ENCODE measurements at regions not wholly inside any gene's neighbourhood (a gene's known extent, or its start where the extent isn't known, plus 50 kb on each side); places are given as distances from the start of the nearest gene placed in this dataset.
"Not testable (repeated sequence)": the region's sequence is repeated elsewhere in the genome, so short reads cannot be mapped to it uniquely, and the experiment has no call there.

- no peak for DNase-seq (ENCODE audit: extremely low spot score)
- CTCF ChIA-PET, result interaction anchor here (1.4 kb wide), 1 partner anchor 15 kb away, joined by 4 read pairs; no protein-coding TSS in a partner anchor
- POLR2A ChIA-PET, result no interaction called here
- TF ChIP-seq, protein P1, sequence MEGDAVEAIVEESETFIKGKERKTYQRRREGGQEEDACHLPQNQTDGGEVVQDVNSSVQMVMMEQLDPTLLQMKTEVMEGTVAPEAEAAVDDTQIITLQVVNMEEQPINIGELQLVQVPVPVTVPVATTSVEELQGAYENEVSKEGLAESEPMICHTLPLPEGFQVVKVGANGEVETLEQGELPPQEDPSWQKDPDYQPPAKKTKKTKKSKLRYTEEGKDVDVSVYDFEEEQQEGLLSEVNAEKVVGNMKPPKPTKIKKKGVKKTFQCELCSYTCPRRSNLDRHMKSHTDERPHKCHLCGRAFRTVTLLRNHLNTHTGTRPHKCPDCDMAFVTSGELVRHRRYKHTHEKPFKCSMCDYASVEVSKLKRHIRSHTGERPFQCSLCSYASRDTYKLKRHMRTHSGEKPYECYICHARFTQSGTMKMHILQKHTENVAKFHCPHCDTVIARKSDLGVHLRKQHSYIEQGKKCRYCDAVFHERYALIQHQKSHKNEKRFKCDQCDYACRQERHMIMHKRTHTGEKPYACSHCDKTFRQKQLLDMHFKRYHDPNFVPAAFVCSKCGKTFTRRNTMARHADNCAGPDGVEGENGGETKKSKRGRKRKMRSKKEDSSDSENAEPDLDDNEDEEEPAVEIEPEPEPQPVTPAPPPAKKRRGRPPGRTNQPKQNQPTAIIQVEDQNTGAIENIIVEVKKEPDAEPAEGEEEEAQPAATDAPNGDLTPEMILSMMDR (IDR thresholded peaks at IDR 0.05; ENCODE audit: control extremely low read depth, extremely low read depth, low read depth, missing control alignments), result no peak
Observed at GRCh38 chr13:65803530-65804392, 1426.4 kb downstream of the PCDH9 start.

- TF ChIP-seq, protein P1 (IDR thresholded peaks at IDR 0.05; ENCODE audit: control extremely low read depth, extremely low read depth, low read depth, missing control alignments), result no peak
- POLR2A ChIA-PET, result no interaction called here
- DNase-seq (ENCODE audit: extremely low spot score), result no peak
- CTCF ChIA-PET, result no interaction called here
Observed at GRCh38 chr13:65789815-65790214, 1440.3 kb downstream of the PCDH9 start.

DNA sequence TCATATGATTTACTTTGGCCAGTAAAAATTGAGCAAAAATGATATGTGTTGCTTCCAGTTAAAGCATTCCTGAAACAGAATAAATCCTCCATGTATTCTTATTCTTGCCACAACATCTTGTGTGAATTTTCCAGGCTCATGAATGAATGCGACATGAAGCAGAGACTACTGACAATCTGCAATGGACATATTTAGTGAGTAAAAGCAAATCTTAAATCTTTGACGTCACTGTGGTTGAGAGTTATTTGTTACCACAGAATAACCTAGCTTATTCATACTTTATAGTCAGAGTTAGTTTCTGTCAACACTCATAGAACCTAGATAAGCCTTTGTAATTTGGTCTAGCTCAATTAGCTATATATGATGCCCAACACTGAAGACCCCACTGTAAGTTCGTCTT is 1443.1 kb downstream of the PCDH9 start:
- TF ChIP-seq, protein P1 (IDR thresholded peaks at IDR 0.05; ENCODE audit: control extremely low read depth, extremely low read depth, low read depth, missing control alignments), result no peak
- POLR2A ChIA-PET, result no interaction called here
- no peak for DNase-seq (ENCODE audit: extremely low spot score)
- CTCF ChIA-PET, result no interaction called here

DNA sequence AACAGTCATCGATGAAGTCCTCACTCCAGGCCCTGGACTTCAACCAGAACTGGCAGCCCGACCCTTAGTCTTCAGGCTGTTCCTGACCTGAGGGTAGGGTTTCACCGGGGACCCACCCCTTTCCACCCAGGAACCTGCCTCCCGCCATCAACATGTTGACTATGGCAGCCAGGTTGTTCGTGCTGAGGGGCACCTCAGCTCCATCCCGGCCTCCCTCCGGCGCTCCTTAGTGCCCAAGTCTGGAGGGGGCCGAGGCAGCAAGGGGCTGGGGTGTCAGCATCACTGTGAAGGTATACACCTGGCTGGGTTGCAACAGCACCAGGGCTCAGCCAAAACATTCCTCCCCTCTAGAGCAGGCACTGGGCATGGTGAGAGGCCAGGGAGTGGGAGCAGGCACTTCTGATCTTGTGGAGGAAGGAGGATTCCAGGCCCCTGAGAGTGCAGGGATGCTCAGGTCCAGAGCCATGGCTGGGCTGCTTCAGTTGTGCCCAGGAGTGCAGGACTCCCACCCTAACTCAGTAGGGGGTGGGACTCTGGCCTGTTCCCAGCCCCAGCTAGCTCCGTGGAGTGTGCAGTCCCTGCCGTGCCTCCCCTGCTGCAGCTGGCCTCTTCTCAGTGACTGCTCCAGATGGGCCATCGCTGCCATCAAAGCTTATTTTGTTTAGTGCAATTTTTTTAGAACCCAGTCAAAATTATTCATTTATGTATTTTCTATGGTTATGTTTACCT is 1445.9 kb downstream of the PCDH9 start:
- no peak for DNase-seq (ENCODE audit: extremely low spot score)
- ChIA-PET POLR2A (no interaction called here), CTCF (no interaction called here)
- TF ChIP-seq, protein P1 (IDR thresholded peaks at IDR 0.05; ENCODE audit: control extremely low read depth, extremely low read depth, low read depth, missing control alignments), result no peak

- POLR2A ChIA-PET, result no interaction called here
- DNase-seq (ENCODE audit: extremely low spot score), result no peak
- TF ChIP-seq, protein P1 (IDR thresholded peaks at IDR 0.05; ENCODE audit: control extremely low read depth, extremely low read depth, low read depth, missing control alignments), result no peak
- CTCF ChIA-PET, result interaction anchor here (1.0 kb wide), 1 partner anchor 34 kb away, joined by 3 read pairs; no protein-coding TSS in a partner anchor
Observed at GRCh38 chr13:65783383-65783782, 1446.8 kb downstream of the PCDH9 start.

DNA sequence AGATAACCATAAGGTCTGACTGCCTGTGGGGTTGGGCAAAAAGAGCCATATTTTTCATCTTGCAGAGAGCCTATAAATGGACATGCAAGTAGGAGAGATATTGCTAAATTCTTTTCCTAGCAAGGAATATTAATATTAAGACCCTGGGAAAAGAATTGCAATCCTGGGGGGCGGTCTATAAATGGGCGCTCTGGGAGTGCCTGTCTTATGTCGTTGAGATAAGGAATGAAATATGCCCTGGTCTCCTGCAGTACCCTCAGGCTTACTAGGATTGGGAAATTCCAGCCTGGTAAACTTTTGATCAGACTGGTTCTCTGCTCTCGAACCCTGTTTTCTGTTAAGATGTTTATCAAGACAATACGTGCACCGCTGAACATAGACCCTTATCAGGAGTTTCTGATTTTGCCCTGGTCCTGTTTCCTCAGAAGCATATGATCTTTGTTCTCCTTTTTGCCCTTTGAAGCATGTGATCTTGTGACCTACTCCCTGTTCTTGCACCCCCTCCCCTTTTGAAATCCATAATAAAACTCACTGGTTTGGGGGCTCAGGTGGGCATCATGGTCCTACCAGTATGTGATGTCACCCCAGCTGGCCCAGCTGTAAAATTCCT is 1458.3 kb downstream of the PCDH9 start:
- POLR2A ChIA-PET; CTCF ChIA-PET; DNase-seq (ENCODE audit: extremely low spot score): not testable (repeated sequence)
